ENCODE measurements at regions not wholly inside any gene's neighbourhood (a gene's known extent, or its start where the extent isn't known, plus 50 kb on each side); places are given as distances from the start of the nearest gene placed in this dataset.
A peak's percentile ranks its signal among the peaks of the same experiment; 100 is the strongest.

- DNase-seq (no peak), ATAC-seq (ENCODE audit: low FRiP score in 2 of 2) (peak in 1 of 2 donors; percentile 55)
- Histone ChIP-seq H3K27ac (no peak overlapping the region), H3K4me1 (no peaks in the 10 kb centered on the region), H3K9me3 (no peaks in the 10 kb centered on the region), H3K36me3 (no peaks in the 10 kb centered on the region), H3K4me3 (no peak overlapping the region), H3K27me3 (no peaks in the 10 kb centered on the region)
- 50 to 60% methylated on average over 2 of the region's 2 CpGs for WGBS, 2 donors
- TF ChIP-seq CTCF (IDR thresholded peaks at IDR 0.05), result no peak
- no peak for TF ChIP-seq POLR2AphosphoS5 (IDR thresholded peaks at IDR 0.05)
- TF ChIP-seq POLR2A (IDR thresholded peaks at IDR 0.05), result no peak
- TF ChIP-seq EP300 (IDR thresholded peaks at IDR 0.05), result no peak
Observed at GRCh38 chr11:91104237-91104636, 881.4 kb upstream of the CHORDC1 start.

- WGBS, 2 donors, result 73 to 84% methylated on average over 3 of the region's 3 CpGs
- no peak for ATAC-seq (ENCODE audit: low FRiP score in 2 of 2)
- H3K27me3 ChIP-seq, result no peaks in the 10 kb centered on the region
Observed at GRCh38 chr11:91100427-91100826, 877.6 kb upstream of the CHORDC1 start.

GRCh38 chr11:91097083-91097482 lies 874.2 kb upstream of the CHORDC1 start:
- no peaks in the 10 kb centered on the region for H3K9me3 ChIP-seq
- H3K36me3 ChIP-seq, result no peaks in the 10 kb centered on the region
- ATAC-seq (ENCODE audit: low FRiP score in 2 of 2) (no peak), DNase-seq (no peak)
- no peak for TF ChIP-seq POLR2A (IDR thresholded peaks at IDR 0.05)
- no peak for TF ChIP-seq CTCF (IDR thresholded peaks at IDR 0.05)
- TF ChIP-seq EP300 (IDR thresholded peaks at IDR 0.05), result no peak
- TF ChIP-seq POLR2AphosphoS5 (IDR thresholded peaks at IDR 0.05), result no peak
- no peak overlapping the region for H3K4me3 ChIP-seq
- WGBS, 2 donors, result 52 to 64% methylated on average over 2 of the region's 2 CpGs
- H3K4me1 ChIP-seq, result no peaks in the 10 kb centered on the region
- no peaks in the 10 kb centered on the region for H3K27me3 ChIP-seq
- no peak overlapping the region for H3K27ac ChIP-seq

More at GRCh38 chr11:91100427-91100826, 877.6 kb upstream of the CHORDC1 start:
- H3K27ac ChIP-seq, result no peak overlapping the region
- H3K9me3 ChIP-seq, result no peaks in the 10 kb centered on the region
- no peak for DNase-seq
- no peaks in the 10 kb centered on the region for H3K36me3 ChIP-seq
- H3K4me3 ChIP-seq, result no peak overlapping the region
- no peaks in the 10 kb centered on the region for H3K4me1 ChIP-seq
- no peak for TF ChIP-seq POLR2A (IDR thresholded peaks at IDR 0.05)
- no peak for TF ChIP-seq CTCF (IDR thresholded peaks at IDR 0.05)
- TF ChIP-seq POLR2AphosphoS5 (IDR thresholded peaks at IDR 0.05), result no peak
- no peak for TF ChIP-seq EP300 (IDR thresholded peaks at IDR 0.05)

- TF ChIP-seq POLR2AphosphoS5 (IDR thresholded peaks at IDR 0.05) (no peak), POLR2A (IDR thresholded peaks at IDR 0.05) (no peak)
- Histone ChIP-seq H3K36me3 (no peaks in the 10 kb centered on the region), H3K4me3 (no peak overlapping the region), H3K4me1 (no peaks in the 10 kb centered on the region), H3K27ac (no peak overlapping the region), H3K9me3 (no peaks in the 10 kb centered on the region), H3K27me3 (no peaks in the 10 kb centered on the region)
- DNase-seq (no peak), ATAC-seq (ENCODE audit: low FRiP score in 2 of 2) (no peak)
Observed at GRCh38 chr11:91093141-91093540, 870.3 kb upstream of the CHORDC1 start.

- DNase-seq (no peak), ATAC-seq (ENCODE audit: low FRiP score in 2 of 2) (no peak)
- Histone ChIP-seq H3K36me3 (no peaks in the 10 kb centered on the region), H3K4me3 (no peak overlapping the region), H3K27ac (no peak overlapping the region), H3K27me3 (no peaks in the 10 kb centered on the region), H3K9me3 (no peaks in the 10 kb centered on the region), H3K4me1 (no peaks in the 10 kb centered on the region)
- TF ChIP-seq POLR2AphosphoS5 (IDR thresholded peaks at IDR 0.05) (no peak), POLR2A (IDR thresholded peaks at IDR 0.05) (no peak)
Observed at GRCh38 chr11:91091563-91091962, 868.7 kb upstream of the CHORDC1 start.

- Histone ChIP-seq H3K4me1 (no peaks in the 10 kb centered on the region), H3K36me3 (no peaks in the 10 kb centered on the region), H3K27ac (no peak overlapping the region), H3K9me3 (no peaks in the 10 kb centered on the region), H3K4me3 (no peak overlapping the region), H3K27me3 (no peaks in the 10 kb centered on the region)
- no peak for TF ChIP-seq POLR2A (IDR thresholded peaks at IDR 0.05)
- TF ChIP-seq EP300 (IDR thresholded peaks at IDR 0.05), result no peak
- TF ChIP-seq POLR2AphosphoS5 (IDR thresholded peaks at IDR 0.05), result no peak
- no peak for TF ChIP-seq CTCF (IDR thresholded peaks at IDR 0.05)
- WGBS, 2 donors, result 64 to 66% methylated on average over 2 of the region's 2 CpGs
- DNase-seq, result no peak
- peak in 1 of 2 donors; percentile 17 for ATAC-seq (ENCODE audit: low FRiP score in 2 of 2)
Observed at GRCh38 chr11:91086028-91086427, 863.2 kb upstream of the CHORDC1 start.
